Activated T-helper 2 cell treated with anti-CD3 and anti-CD28 coated beads, Interferon-gamma antibody, Interleukin-2, Interleukin-4, amounts not matched to agents 10 μg/mL and 5 μg/mL and 100 μg/mL, durations not matched to agents 14 hours and 24 hours and 36 hours (primary cell): ENCODE measurements at regions not wholly inside any gene's neighbourhood (a gene's known extent, or its start where the extent isn't known, plus 50 kb on each side); places are given as distances from the start of the nearest gene placed in this dataset.
"Not testable (repeated sequence)": the region's sequence is repeated elsewhere in the genome, so short reads cannot be mapped to it uniquely, and the experiment has no call there.

Experiments used
- DNase-seq: peaks from one replicate; pipeline ENCODE4 v3.0.0; 2021; ENCODE audit warnings: low spot score
- H3K27ac Mint-ChIP-seq: one replicate; pipeline ENCODE4 v1.8.0; 2021; ENCODE audit warnings: mixed read lengths
- H3K27me3 Mint-ChIP-seq: one replicate; pipeline ENCODE4 v1.8.0; 2021; ENCODE audit warnings: low read depth, mixed read lengths
- H3K36me3 Mint-ChIP-seq: one replicate; pipeline ENCODE4 v1.8.0; 2021; ENCODE audit warnings: low read depth, mixed read lengths
- H3K4me1 Mint-ChIP-seq: one replicate; pipeline ENCODE4 v1.8.0; 2021; ENCODE audit warnings: low read depth, mixed read lengths
- H3K4me3 Mint-ChIP-seq: one replicate; pipeline ENCODE4 v1.8.0; 2021; ENCODE audit warnings: low read depth, mild to moderate bottlenecking, moderate library complexity, mixed read lengths
- H3K9me3 Mint-ChIP-seq: one replicate; pipeline ENCODE4 v1.8.0; 2021; ENCODE audit warnings: mixed read lengths
- intact Hi-C: fragments of 100-400 bp; cut with micrococcal nuclease; formaldehyde crosslinking; loops from one replicate; pipeline ENCODE4 v1.15.1; 2023

- no peak overlapping the region for H3K4me3 Mint-ChIP-seq
- no peak for DNase-seq
- H3K27me3 Mint-ChIP-seq: no peaks in the 10 kb centered on the region
- H3K9me3 Mint-ChIP-seq: no peaks in the 10 kb centered on the region
- no peaks in the 10 kb centered on the region for H3K4me1 Mint-ChIP-seq
- no peak overlapping the region for H3K27ac Mint-ChIP-seq
- intact Hi-C loops: no loop called here
- no peaks in the 10 kb centered on the region for H3K36me3 Mint-ChIP-seq
Measured at GRCh38 chr3:7973006-7973405, 528.6 kb upstream of the LMCD1 start.

DNA sequence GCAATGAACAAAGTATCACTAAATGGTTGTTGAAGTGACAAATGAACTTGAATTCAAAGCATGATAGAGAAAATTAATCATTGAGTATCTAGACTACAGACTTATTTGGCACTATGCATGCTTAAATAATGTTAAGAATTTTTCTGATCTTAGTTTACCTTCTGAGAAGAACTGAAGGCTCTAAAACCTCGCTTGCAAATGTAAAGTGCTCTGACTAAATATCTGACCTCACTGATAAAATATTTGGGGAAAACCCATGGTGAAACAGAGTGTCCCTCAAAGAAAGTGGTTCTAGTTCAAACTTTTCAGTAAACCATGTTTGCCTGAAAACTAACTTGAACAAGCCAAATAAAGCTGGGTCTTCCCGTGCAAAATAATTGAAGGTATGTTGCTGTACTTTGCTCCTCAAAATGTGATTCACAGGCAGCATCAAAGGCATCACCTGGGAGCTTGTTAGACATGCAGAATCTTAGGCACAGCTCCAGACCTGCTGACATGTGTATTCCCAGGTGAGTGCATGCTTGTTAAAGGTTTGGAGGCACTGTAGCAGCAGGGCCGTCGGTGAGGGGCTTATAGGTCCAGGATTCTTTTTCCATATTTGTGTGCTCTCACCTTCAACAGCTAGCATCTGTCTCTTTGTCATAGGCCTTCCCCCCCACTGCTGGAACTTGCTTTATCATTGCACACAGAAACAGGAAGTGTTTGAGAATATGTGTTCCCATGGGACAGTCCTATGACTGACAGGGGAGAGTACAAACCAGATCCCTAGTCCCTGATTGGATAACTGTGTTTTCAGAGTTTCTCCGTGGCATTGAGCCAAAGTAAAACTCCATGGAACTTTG is 524.2 kb upstream of the LMCD1 start:
- no peak overlapping the region for H3K4me3 Mint-ChIP-seq
- no peaks in the 10 kb centered on the region for H3K27me3 Mint-ChIP-seq
- no peak overlapping the region for H3K27ac Mint-ChIP-seq
- DNase-seq: no peak
- no peaks in the 10 kb centered on the region for H3K36me3 Mint-ChIP-seq
- no peaks in the 10 kb centered on the region for H3K9me3 Mint-ChIP-seq
- intact Hi-C loops: no loop called here
- no peaks in the 10 kb centered on the region for H3K4me1 Mint-ChIP-seq

DNA sequence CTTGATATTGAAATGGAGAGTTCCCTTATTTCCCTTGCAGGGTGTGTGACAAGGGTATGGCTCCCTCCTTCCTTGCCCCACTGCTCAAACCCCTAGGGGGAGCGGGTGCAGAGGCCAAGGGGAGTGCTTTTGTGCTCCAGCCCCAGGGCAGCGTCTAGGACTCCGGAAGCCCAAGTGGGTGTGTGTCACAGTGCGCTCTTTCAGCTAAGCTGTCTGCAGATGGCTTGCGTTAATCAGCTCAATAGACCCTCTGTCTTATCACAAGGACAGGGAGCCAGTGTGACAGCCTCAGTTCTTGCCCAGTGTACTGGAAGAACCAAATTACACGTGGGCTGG is 523.6 kb upstream of the LMCD1 start:
- intact Hi-C loops: no loop called here
- Mint-ChIP-seq H3K9me3 (no peaks in the 10 kb centered on the region), H3K27ac (no peak overlapping the region), H3K4me3 (no peak overlapping the region), H3K27me3 (no peaks in the 10 kb centered on the region), H3K36me3 (no peaks in the 10 kb centered on the region), H3K4me1 (no peaks in the 10 kb centered on the region)
- DNase-seq: no peak

DNA sequence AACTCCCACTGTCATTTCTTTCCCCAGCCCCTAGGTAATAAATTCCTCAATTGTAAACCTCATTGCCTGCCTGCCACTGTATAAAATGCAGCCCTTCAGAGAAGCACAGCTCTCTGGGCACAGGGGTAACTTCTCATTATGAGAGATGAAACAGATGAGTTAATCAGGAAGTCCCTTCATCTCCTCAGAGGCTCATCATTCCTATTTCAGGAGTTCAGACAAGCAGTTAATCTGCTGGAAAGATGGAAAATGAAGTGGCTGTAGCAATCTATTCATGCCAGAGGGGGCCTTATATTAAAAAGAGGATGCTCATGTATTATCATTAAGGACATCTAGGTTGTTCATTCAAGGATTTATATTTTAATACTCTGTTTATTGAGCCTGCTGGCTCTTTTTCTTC is 519.5 kb upstream of the LMCD1 start:
- no peak for DNase-seq
- H3K9me3 Mint-ChIP-seq: no peaks in the 10 kb centered on the region
- intact Hi-C loops: no loop called here
- H3K27me3 Mint-ChIP-seq: no peaks in the 10 kb centered on the region
- H3K27ac Mint-ChIP-seq: no peak overlapping the region
- H3K4me3 Mint-ChIP-seq: no peak overlapping the region
- H3K36me3 Mint-ChIP-seq: no peaks in the 10 kb centered on the region
- H3K4me1 Mint-ChIP-seq: no peaks in the 10 kb centered on the region

DNA sequence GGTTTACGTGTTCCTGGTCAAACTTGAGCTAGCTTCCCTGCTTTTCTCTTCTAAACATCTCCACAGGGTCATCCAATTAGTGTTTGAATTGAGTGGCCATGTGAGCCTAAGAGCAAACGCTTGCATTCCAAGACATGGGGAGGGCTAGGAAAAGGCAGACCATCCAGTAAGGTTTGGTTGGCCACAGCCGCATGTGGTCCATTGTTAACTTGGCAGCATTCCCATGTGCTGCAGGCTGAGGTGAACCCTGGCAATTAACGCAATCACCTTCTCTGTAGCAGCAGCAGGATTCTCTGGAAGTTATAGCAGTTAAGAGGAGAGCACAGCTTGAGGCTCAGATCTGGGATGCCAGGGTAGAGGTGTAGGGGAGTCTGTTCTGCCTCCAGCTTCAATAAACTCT is 502.2 kb upstream of the LMCD1 start:
- no peaks in the 10 kb centered on the region for H3K4me1 Mint-ChIP-seq
- H3K27ac Mint-ChIP-seq: no peak overlapping the region
- H3K4me3 Mint-ChIP-seq: no peak overlapping the region
- no peaks in the 10 kb centered on the region for H3K9me3 Mint-ChIP-seq
- no peaks in the 10 kb centered on the region for H3K36me3 Mint-ChIP-seq
- DNase-seq: no peak
- H3K27me3 Mint-ChIP-seq: no peaks in the 10 kb centered on the region
- intact Hi-C loops: no loop called here

GRCh38 chr3:8001307-8001706 is 500.3 kb upstream of the LMCD1 start:
- H3K36me3 Mint-ChIP-seq: no peaks in the 10 kb centered on the region
- intact Hi-C loops: no loop called here
- H3K27me3 Mint-ChIP-seq: no peaks in the 10 kb centered on the region
- H3K27ac Mint-ChIP-seq: no peak overlapping the region
- H3K4me3 Mint-ChIP-seq: no peak overlapping the region
- no peaks in the 10 kb centered on the region for H3K4me1 Mint-ChIP-seq
- no peaks in the 10 kb centered on the region for H3K9me3 Mint-ChIP-seq
- no peak for DNase-seq

GRCh38 chr3:8001712-8002111 is 499.9 kb upstream of the LMCD1 start:
- intact Hi-C loops: no loop called here
- H3K27ac Mint-ChIP-seq: no peak overlapping the region
- H3K9me3 Mint-ChIP-seq: no peaks in the 10 kb centered on the region
- DNase-seq: no peak
- H3K4me1 Mint-ChIP-seq: no peaks in the 10 kb centered on the region
- H3K27me3 Mint-ChIP-seq: no peaks in the 10 kb centered on the region
- H3K4me3 Mint-ChIP-seq: no peak overlapping the region
- no peaks in the 10 kb centered on the region for H3K36me3 Mint-ChIP-seq

GRCh38 chr3:8011902-8012301 is 489.7 kb upstream of the LMCD1 start:
- Mint-ChIP-seq H3K27ac (no peak overlapping the region), H3K4me1 (no peaks in the 10 kb centered on the region)
- intact Hi-C loops: no loop called here

DNA sequence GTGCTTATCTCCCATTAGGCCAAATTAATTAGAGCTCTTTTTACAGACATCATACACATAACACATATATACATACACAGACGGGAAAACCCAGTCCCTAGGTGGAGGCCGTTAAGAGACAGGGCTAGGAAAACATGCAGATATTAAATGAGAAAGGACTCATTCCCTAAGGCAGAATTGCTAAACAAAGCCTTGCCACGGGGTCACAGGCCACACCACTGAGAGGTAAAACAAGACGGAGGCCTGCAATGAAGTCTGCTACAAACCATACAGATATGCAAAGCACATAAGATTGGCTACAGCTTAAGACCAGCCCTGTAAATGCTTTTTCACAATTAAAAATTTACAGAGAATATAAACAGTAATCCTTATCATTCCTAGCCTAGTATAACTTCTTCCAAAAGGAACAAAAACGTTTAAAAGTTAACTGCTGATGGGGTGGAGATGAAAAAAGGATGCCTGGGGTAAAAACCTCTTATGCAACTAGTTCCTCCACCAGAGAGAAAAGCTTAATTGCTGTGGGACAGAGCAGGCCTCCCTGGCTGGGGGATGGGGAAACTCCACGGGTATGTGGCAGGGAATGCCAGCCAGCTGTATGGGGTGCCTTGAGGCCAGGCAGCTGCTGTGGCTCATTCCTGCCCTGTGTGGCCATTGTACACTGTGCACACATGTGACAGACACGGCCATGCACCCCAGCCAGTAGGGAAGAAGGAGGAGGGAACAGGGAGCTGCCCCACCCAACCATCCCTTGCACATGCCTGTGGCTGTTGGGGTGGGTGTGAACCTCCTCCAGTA is 481.4 kb upstream of the LMCD1 start:
- Mint-ChIP-seq H3K4me1 (no peaks in the 10 kb centered on the region), H3K27me3 (no peaks in the 10 kb centered on the region), H3K9me3 (peaks cover 18% of the 10 kb centered on the region), H3K36me3 (no peaks in the 10 kb centered on the region), H3K27ac (no peak overlapping the region), H3K4me3 (no peak overlapping the region)
- intact Hi-C loops: no loop called here
- DNase-seq: no peak

More at GRCh38 chr3:8011902-8012301, 489.7 kb upstream of the LMCD1 start:
- Mint-ChIP-seq H3K36me3 (no peaks in the 10 kb centered on the region), H3K27me3 (no peaks in the 10 kb centered on the region), H3K4me3 (no peak overlapping the region), H3K9me3 (peaks cover 10% of the 10 kb centered on the region)
- DNase-seq: no peak

DNA sequence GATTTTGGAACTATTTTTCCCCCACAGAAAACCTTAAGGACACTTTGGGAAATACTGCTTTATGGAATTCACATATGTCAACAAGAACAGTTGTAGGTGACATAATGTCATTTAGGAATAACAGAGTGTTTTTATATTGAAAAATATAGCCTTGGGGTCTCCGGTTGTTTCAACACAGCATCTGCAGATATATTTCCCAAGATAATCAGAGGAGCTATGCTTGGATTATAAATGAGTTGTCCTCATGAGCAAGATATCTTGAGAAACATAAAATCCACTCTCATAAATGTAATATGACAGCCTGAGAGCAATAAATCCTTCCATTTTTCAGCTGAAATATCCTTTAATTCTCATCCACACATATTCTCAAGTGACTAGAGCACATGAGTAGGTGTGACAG is 473.7 kb upstream of the LMCD1 start:
- no peaks in the 10 kb centered on the region for H3K9me3 Mint-ChIP-seq
- H3K4me1 Mint-ChIP-seq: no peaks in the 10 kb centered on the region
- intact Hi-C loops: no loop called here
- no peaks in the 10 kb centered on the region for H3K36me3 Mint-ChIP-seq
- H3K27me3 Mint-ChIP-seq: no peaks in the 10 kb centered on the region
- H3K4me3 Mint-ChIP-seq: no peak overlapping the region
- H3K27ac Mint-ChIP-seq: no peak overlapping the region
- no peak for DNase-seq

DNA sequence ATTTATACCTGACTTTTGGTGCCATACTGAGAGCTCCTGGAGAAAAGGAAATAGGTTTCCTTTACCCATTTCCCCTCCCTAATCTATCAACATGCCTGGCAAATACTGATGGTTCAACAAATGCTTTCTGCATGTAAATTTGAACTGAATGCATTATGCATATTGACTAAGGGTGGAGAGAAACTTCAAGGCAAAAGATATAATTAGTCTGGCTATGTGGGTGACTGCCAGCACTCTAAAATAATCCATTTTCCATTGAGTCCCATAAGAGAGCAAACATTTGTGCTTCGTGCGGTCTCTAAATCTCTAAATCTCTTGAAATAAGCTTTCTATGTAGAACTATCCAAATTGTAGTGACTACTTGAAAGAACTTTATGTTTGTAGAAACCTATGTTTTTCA is 451.3 kb upstream of the LMCD1 start:
- Mint-ChIP-seq H3K4me1 (no peaks in the 10 kb centered on the region), H3K9me3 (no peaks in the 10 kb centered on the region), H3K36me3 (no peaks in the 10 kb centered on the region), H3K27me3 (no peaks in the 10 kb centered on the region), H3K27ac (no peak overlapping the region), H3K4me3 (no peak overlapping the region)
- no peak for DNase-seq
- intact Hi-C loops: no loop called here

- no peak overlapping the region for H3K4me3 Mint-ChIP-seq
- DNase-seq: no peak
- H3K36me3 Mint-ChIP-seq: no peaks in the 10 kb centered on the region
- H3K4me1 Mint-ChIP-seq: no peaks in the 10 kb centered on the region
- no peaks in the 10 kb centered on the region for H3K27me3 Mint-ChIP-seq
- H3K9me3 Mint-ChIP-seq: no peaks in the 10 kb centered on the region
- intact Hi-C loops: no loop called here
- H3K27ac Mint-ChIP-seq: no peak overlapping the region
Measured at GRCh38 chr3:8052659-8053058, 449.0 kb upstream of the LMCD1 start.

GRCh38 chr3:8068135-8068534 is 433.5 kb upstream of the LMCD1 start:
- H3K9me3 Mint-ChIP-seq, H3K4me1 Mint-ChIP-seq, H3K27ac Mint-ChIP-seq, DNase-seq, intact Hi-C loops, H3K4me3 Mint-ChIP-seq, H3K27me3 Mint-ChIP-seq, H3K36me3 Mint-ChIP-seq: not testable (repeated sequence)
